NB4 (cell line): ENCODE measurements at regions not wholly inside any gene's neighbourhood (a gene's known extent, or its start where the extent isn't known, plus 50 kb on each side); places are given as distances from the start of the nearest gene placed in this dataset.

Experiments
- CTCF ChIP-seq: IDR thresholded peaks from one replicate; pipeline ENCODE4 v1.5.1; 2012; ENCODE audit warnings: low read depth, low read length
- MAX ChIP-seq: IDR thresholded peaks from 2 replicates; pipeline ENCODE4 v1.6.1; 2011; ENCODE audit warnings: low read depth, low read length
- MYC ChIP-seq: IDR thresholded peaks from 2 replicates; pipeline ENCODE4 v1.6.1; 2011; ENCODE audit warnings: low read depth, low read length
- POLR2A ChIP-seq: IDR thresholded peaks from 2 replicates; pipeline ENCODE4 v1.6.1; 2011; ENCODE audit warnings: mild to moderate bottlenecking; ENCODE audit not compliant: insufficient read length; ENCODE audit errors: extremely low read depth

- TF ChIP-seq CTCF (no peak), POLR2A (no peak), MAX (no peak), MYC (no peak)
These were observed 64.6 kb downstream of the FHIP1A start for GRCh38 chr4:151473521-151474097.
